Upper lobe of right lung (tissue), 1 donor: ENCODE measurements at regions not wholly inside any gene's neighbourhood (a gene's known extent, or its start where the extent isn't known, plus 50 kb on each side); places are given as distances from the start of the nearest gene placed in this dataset.

Experiments
- ATAC-seq: fragments of 200-7000 bp; cut with Tn5 transposase; one replicate; pipeline ENCODE4 v1.9.1; 2020; ENCODE audit warnings: mild to moderate bottlenecking, moderate library complexity
- DNase-seq: peaks from one replicate; pipeline ENCODE4 v3.0.0-alpha.2; 2020
- H3K27ac ChIP-seq: fragments of 200-600 bp; one replicate; pipeline ENCODE4 v1.8.0; 2022
- H3K27me3 ChIP-seq: fragments of 200-600 bp; one replicate; pipeline ENCODE4 v1.8.0; 2022; ENCODE audit warnings: mild to moderate bottlenecking
- H3K36me3 ChIP-seq: fragments of 200-600 bp; one replicate; pipeline ENCODE4 v1.8.0; 2022
- H3K4me1 ChIP-seq: fragments of 200-600 bp; one replicate; pipeline ENCODE4 v1.8.0; 2022
- H3K4me3 ChIP-seq: fragments of 200-600 bp; one replicate; pipeline ENCODE4 v1.8.0; 2022; ENCODE audit warnings: mild to moderate bottlenecking
- H3K9me3 ChIP-seq: fragments of 200-600 bp; one replicate; pipeline ENCODE4 v1.8.0; 2022
- intact Hi-C: fragments of 100-400 bp; cut with DNase I; formaldehyde crosslinking; loops from one replicate; pipeline ENCODE4 v1.11.0; 2022
- TF ChIP-seq, protein P1 (sequence below): fragments of 200-600 bp; IDR thresholded peaks from one replicate; pipeline ENCODE4 v1.8.0; 2022; ENCODE audit warnings: antibody characterized with exemption
- donor health status: DM: no; HTN: yes; CAD: no; lungs with severe emphysema.

DNA sequence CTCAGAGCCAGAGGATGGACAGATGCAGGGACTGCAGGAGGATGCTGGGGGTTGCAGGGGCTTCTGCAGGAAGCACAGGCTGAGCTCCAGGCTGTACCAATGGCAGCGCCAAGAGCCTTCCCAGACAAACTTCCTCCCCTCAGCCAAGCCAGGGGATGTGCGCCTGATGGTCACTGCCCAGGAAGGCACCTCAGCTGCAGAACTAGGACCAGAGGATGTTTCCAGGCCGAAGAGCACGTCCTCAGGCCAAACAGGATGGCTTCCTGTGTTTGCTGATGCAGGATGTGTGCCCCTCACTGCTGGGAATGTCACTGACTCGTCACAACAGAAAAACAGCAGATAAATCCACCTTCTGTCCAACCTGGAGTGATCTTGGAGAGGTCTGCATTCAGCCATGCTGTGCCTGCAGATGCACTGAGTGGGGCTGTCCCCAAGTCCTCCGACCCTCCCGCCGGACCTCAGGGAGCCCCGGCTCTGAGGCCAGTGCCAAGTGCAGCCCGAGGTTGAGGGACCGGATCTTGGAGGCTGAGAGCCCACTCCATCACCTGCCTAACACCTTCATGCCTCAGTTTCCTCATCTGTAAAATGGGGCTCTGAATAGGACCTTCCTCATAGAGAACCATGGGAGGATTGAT, 152.5 kb upstream of the CHST15 start:
- no peak for ATAC-seq
- no peaks in the 10 kb centered on the region for H3K4me1 ChIP-seq
- no peaks in the 10 kb centered on the region for H3K27me3 ChIP-seq
- peak; percentile 36 for DNase-seq
- TF ChIP-seq, protein P1, sequence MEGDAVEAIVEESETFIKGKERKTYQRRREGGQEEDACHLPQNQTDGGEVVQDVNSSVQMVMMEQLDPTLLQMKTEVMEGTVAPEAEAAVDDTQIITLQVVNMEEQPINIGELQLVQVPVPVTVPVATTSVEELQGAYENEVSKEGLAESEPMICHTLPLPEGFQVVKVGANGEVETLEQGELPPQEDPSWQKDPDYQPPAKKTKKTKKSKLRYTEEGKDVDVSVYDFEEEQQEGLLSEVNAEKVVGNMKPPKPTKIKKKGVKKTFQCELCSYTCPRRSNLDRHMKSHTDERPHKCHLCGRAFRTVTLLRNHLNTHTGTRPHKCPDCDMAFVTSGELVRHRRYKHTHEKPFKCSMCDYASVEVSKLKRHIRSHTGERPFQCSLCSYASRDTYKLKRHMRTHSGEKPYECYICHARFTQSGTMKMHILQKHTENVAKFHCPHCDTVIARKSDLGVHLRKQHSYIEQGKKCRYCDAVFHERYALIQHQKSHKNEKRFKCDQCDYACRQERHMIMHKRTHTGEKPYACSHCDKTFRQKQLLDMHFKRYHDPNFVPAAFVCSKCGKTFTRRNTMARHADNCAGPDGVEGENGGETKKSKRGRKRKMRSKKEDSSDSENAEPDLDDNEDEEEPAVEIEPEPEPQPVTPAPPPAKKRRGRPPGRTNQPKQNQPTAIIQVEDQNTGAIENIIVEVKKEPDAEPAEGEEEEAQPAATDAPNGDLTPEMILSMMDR: no peak
- intact Hi-C loops: no loop called here
- no peak overlapping the region for H3K4me3 ChIP-seq
- no peaks in the 10 kb centered on the region for H3K36me3 ChIP-seq
- H3K27ac ChIP-seq: no peak overlapping the region
- H3K9me3 ChIP-seq: no peaks in the 10 kb centered on the region

DNA sequence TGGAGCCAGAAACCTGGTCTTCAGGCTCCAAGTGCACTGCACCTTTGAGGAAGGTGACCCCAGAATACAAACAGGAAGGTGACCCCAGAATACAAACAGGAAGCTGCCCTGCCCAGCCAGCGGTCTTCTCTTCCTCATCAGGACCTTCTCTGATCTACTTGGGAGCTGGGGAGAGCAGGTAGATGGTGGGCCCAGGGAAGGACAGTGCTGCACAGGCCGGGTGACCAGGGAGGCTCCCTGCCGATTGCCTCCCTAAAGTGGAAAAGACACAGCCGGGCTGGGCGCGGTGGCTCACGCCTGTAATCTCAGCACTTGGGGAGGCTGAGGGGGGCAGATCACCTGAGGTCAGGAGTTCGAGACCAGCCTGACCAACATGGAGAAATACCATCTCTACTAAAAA, 151.8 kb upstream of the CHST15 start:
- Histone ChIP-seq H3K36me3 (no peaks in the 10 kb centered on the region), H3K27me3 (no peaks in the 10 kb centered on the region), H3K4me3 (no peak overlapping the region), H3K27ac (no peak overlapping the region), H3K9me3 (no peaks in the 10 kb centered on the region), H3K4me1 (no peaks in the 10 kb centered on the region)
- DNase-seq: no peak
- ATAC-seq: no peak
- TF ChIP-seq, protein P1: no peak
- intact Hi-C loops: no loop called here

DNA sequence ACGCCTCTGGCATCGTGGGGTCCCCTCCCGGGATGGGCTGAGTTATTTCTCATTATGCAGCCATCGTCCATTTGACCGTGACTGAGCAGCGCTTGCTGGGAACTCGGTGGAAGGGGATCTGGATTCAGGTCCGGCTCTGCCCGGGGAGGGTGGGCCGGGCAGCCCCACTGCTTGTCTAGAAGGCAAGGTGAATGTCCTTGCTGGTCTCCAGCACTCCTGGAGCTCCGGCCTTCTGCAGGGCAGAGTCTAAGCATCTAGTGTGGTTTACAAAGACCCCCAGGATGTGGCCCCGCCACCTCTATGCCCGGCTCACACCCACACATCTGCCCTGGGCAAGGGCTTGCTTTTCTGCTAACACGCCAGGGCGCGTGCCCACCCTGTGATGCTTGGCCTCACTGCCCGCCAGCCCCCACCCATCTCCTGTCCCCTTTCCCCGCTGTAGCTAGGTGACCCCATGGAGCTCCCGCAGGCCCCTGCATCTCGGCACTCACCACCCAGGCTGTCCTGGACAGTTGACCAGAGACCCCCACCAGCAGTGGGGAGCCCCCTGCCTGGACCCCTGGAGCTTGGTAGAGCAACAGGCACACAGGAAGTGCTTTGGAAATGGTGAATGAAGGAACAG, 151.0 kb upstream of the CHST15 start:
- DNase-seq: peak; percentile 54
- no peak overlapping the region for H3K27ac ChIP-seq
- TF ChIP-seq, protein P1: no peak

DNA sequence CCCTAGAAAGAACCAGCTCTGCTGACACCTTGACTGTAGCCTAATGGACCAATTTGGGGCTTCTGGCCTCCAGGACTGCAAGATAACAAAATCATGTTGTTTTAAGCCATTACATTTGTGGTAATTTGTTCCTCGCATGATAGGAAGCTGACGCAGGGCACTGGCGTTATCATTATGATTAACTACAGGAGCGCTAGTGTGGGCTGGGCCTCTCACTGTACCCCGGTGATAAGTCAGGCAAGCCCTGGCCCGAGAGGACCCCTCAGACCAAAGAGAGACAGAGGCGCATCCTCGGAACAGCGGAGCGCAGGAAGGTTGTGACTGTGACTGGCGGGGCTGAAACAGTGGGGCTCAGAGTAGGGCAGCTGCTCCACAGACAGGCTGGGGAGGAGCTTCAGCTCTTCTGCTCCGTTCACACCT, 150.3 kb upstream of the CHST15 start:
- Histone ChIP-seq H3K4me3 (no peak overlapping the region), H3K9me3 (no peaks in the 10 kb centered on the region), H3K27ac (no peak overlapping the region), H3K36me3 (no peaks in the 10 kb centered on the region), H3K27me3 (no peaks in the 10 kb centered on the region), H3K4me1 (no peaks in the 10 kb centered on the region)
- TF ChIP-seq, protein P1: no peak
- intact Hi-C loops: no loop called here
- ATAC-seq (no peak), DNase-seq (no peak)

More for the DNA sequence above, 151.0 kb upstream of the CHST15 start:
- H3K27me3 ChIP-seq: no peaks in the 10 kb centered on the region
- ATAC-seq: no peak
- H3K4me1 ChIP-seq: no peaks in the 10 kb centered on the region
- no peak overlapping the region for H3K4me3 ChIP-seq
- no peaks in the 10 kb centered on the region for H3K9me3 ChIP-seq
- intact Hi-C loops: no loop called here
- H3K36me3 ChIP-seq: no peaks in the 10 kb centered on the region

DNA sequence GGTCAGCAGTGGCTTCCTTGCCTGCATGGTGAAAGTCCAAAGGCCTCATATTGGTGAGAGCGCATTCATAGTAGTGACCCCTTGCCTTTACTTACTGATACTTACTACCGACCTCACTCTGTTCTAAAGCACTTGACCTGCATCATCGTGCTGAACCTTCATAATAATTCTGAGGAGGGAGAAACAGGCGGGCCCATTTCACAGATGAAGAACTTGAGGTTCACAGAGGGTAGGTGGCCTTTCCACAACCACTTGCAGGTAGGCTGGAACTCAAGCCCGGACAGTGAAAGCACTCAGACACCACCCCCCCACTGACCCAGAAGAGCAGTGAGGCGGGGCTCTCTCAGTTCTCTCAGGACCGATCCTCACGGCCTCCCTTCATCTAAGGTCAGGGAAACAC, 149.4 kb upstream of the CHST15 start:
- TF ChIP-seq, protein P1: no peak
- H3K4me1 ChIP-seq: no peaks in the 10 kb centered on the region
- H3K4me3 ChIP-seq: no peak overlapping the region
- no peaks in the 10 kb centered on the region for H3K27me3 ChIP-seq
- ATAC-seq (no peak), DNase-seq (no peak)
- intact Hi-C loops: no loop called here
- H3K9me3 ChIP-seq: no peaks in the 10 kb centered on the region
- no peak overlapping the region for H3K27ac ChIP-seq
- no peaks in the 10 kb centered on the region for H3K36me3 ChIP-seq
